Spleen (tissue), 11 donors: ENCODE measurements at regions not wholly inside any gene's neighbourhood (a gene's known extent, or its start where the extent isn't known, plus 50 kb on each side); places are given as distances from the start of the nearest gene placed in this dataset.

Experiments
- DNase-seq: peaks from one replicate; pipeline ENCODE4 v3.0.0-alpha.2; 2020
- H3K27ac ChIP-seq, 8 donors: fragments of 200-600 bp; sonication (generic) in 7 of 8; 1 replicate in 4 of 8; 2 replicates in 4 of 8; pipeline versions ENCODE4 v1.5.0 to v1.8.0; 2016 to 2021; ENCODE audit warnings: inconsistent platforms in 4 of 8, mild to moderate bottlenecking in 4 of 8, moderate library complexity in 1 of 8
- H3K27me3 ChIP-seq, 7 donors: fragments of 200-600 bp; sonication (generic) in 6 of 7; replicated peaks in 1 of 7; 1 replicate in 4 of 7; 2 replicates in 3 of 7; pipeline versions ENCODE4 v1.5.0 to v1.8.0; 2016 to 2021; ENCODE audit warnings: inconsistent platforms in 3 of 7, mild to moderate bottlenecking in 1 of 7
- H3K36me3 ChIP-seq, 6 donors: fragments of 200-600 bp; sonication (generic) in 5 of 6; 1 replicate in 4 of 6; 2 replicates in 2 of 6; pipeline versions ENCODE4 v1.5.0 to v1.8.0; 2016 to 2021; ENCODE audit warnings: inconsistent platforms in 2 of 6
- H3K4me1 ChIP-seq, 6 donors: fragments of 200-600 bp; sonication (generic) in 5 of 6; 1 replicate in 3 of 6; 2 replicates in 3 of 6; pipeline versions ENCODE4 v1.5.0 to v1.8.0; 2016 to 2021; ENCODE audit warnings: inconsistent platforms in 3 of 6
- H3K4me3 ChIP-seq, 8 donors: fragments of 200-600 bp; sonication (generic) in 7 of 8; 1 replicate in 4 of 8; 2 replicates in 4 of 8; pipeline versions ENCODE4 v1.5.0 to v1.8.0; 2016 to 2021; ENCODE audit warnings: inconsistent platforms in 4 of 8, mild to moderate bottlenecking in 4 of 8, moderate library complexity in 2 of 8
- H3K9me3 ChIP-seq, 8 donors: fragments of 200-600 bp; sonication (generic) in 7 of 8; 1 replicate in 4 of 8; 2 replicates in 4 of 8; pipeline versions ENCODE4 v1.5.0 to v1.8.0; 2016 to 2021; ENCODE audit warnings: inconsistent platforms in 4 of 8
- POLR2A ChIP-seq, 3 donors: fragments of 450-650 bp; IDR thresholded peaks; one replicate each; pipeline ENCODE4 v1.5.1; 2017; ENCODE audit warnings: antibody characterized with exemption in 3 of 3, mild to moderate bottlenecking in 1 of 3
- POLR2AphosphoS5 ChIP-seq, 3 donors: sonication (generic); formaldehyde crosslinking; IDR thresholded peaks; one replicate each; pipeline ENCODE4 v1.5.1; 2017; ENCODE audit warnings: antibody characterized with exemption in 3 of 3
- WGBS, 5 donors: extraction: QIAGEN DNeasy Blood & Tissue Kit in 3 of 5; methylation state at CpG; one replicate each; pipeline versions ENCODE4 v1.1.5 to v1.1.7; 2013 to 2018; 5-methylcytosine and 5-hydroxymethylcytosine counted together
- intact Hi-C: fragments of 100-400 bp; cut with DNase I; formaldehyde crosslinking; loops from one replicate; pipeline ENCODE4 v1.15.0; 2023; ENCODE audit warnings: low total_unique reads
- TF ChIP-seq, protein P1 (sequence below), 11 experiments: fragments of 200-600 bp in 7 of 11; fragments of 450-650 bp in 4 of 11; sonication (generic) in 4 of 11; IDR thresholded peaks in 8 of 11; conservative IDR thresholded peaks in 3 of 11; 1 replicate in 7 of 11; 2 replicates in 4 of 11; pipeline versions ENCODE4 v1.4.0 to v1.8.0; 2016 to 2021; ENCODE audit warnings: antibody characterized with exemption in 11 of 11, inconsistent platforms in 4 of 11, mild to moderate bottlenecking in 1 of 11
- donor health status: healthy with polysubstance abuse.
- donor health status: DM: no; HTN: no; CAD: no; lungs with moderate emphysema.
- donor health status: DM: no; HTN: no; CAD: no.
- donor health status: Bipolar disorder and iron deficiency.
- donor health status: healthy.
- donor health status: DM: no; HTN: no; CAD: no.
- donor health status: DM: yes; HTN: yes; CAD: no.

DNA sequence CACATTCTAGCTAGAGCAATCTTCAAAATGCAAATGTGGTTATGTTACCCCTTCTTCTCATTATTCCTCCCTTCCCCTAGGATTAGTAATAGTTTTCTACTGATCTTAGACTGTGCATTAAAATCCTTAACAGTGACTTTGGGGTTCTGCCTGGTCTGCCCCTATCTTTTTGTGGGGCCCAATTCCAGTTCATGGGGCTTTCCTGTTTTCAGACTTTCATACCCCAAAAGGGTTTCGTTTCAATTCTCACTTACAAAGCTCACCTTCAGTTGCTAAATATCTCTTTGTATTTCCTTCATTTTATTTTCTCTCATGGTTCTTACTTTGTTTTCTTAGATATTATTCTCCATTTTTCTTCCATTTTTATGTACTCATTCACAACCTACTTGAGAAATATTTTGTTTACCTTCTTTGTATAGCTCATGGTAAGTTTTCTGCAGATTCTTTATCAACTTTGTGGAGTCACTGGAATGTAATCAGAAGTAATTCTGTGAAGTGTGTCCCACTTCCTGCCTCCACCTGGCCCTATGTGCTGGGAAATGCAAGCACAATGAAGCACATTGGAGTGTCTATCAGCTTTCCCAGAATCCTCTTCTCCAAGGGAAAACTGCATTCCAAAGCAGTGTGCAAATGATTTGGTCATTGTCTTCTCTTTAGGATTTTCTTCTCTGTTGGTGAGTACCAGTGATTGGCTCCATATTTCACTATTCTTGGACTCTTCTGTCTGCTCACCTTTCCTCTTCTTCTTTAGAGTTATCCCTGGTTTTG, 350.2 kb downstream of the ZNF326 start:
- Histone ChIP-seq H3K9me3 (peaks cover 0 to 26% (median 21%) of the 10 kb centered on the region in 8 donors), H3K4me3 (no peak overlapping the region), H3K27me3 (no peaks in the 10 kb centered on the region), H3K27ac (no peak overlapping the region), H3K36me3 (no peaks in the 10 kb centered on the region), H3K4me1 (no peaks in the 10 kb centered on the region)
- WGBS, 5 donors: 62 to 80% (median 74%) methylated on average over 1 of the region's 1 CpG
- no peak for TF ChIP-seq POLR2AphosphoS5 (IDR thresholded peaks at IDR 0.05)
- no peak for TF ChIP-seq POLR2A (IDR thresholded peaks at IDR 0.05)
- TF ChIP-seq, protein P1, sequence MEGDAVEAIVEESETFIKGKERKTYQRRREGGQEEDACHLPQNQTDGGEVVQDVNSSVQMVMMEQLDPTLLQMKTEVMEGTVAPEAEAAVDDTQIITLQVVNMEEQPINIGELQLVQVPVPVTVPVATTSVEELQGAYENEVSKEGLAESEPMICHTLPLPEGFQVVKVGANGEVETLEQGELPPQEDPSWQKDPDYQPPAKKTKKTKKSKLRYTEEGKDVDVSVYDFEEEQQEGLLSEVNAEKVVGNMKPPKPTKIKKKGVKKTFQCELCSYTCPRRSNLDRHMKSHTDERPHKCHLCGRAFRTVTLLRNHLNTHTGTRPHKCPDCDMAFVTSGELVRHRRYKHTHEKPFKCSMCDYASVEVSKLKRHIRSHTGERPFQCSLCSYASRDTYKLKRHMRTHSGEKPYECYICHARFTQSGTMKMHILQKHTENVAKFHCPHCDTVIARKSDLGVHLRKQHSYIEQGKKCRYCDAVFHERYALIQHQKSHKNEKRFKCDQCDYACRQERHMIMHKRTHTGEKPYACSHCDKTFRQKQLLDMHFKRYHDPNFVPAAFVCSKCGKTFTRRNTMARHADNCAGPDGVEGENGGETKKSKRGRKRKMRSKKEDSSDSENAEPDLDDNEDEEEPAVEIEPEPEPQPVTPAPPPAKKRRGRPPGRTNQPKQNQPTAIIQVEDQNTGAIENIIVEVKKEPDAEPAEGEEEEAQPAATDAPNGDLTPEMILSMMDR (IDR thresholded peaks at IDR 0.05 in 8 of 11, conservative IDR thresholded peaks at IDR 0.05 in 3 of 11): no peak
- no peak for DNase-seq
- intact Hi-C loops: no loop called here

DNA sequence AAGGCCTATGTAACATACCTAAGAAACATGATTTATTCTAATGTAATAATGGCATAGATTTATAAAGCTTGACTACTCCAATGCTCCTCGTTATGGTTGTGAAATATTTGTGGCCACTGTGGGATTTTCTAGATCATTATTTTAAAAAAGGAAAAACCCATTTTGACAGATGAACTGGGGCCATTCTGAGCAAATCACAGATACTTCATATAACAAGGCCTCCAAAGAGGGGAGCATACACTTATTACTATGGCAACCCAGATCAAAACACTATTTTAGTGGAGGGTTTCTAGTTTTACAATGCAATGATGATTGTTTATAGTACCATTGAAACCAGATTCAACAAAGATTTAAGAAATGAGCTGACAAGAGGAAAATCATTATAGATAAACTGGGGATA, 346.6 kb downstream of the ZNF326 start:
- no peaks in the 10 kb centered on the region for H3K36me3 ChIP-seq
- no peaks in the 10 kb centered on the region for H3K4me1 ChIP-seq
- H3K27me3 ChIP-seq: no peaks in the 10 kb centered on the region
- H3K27ac ChIP-seq: no peak overlapping the region
- no peak overlapping the region for H3K4me3 ChIP-seq
- intact Hi-C loops: no loop called here
- DNase-seq: no peak
- H3K9me3 ChIP-seq: no peaks in the 10 kb centered on the region
- TF ChIP-seq, protein P1 (IDR thresholded peaks at IDR 0.05 in 8 of 11, conservative IDR thresholded peaks at IDR 0.05 in 3 of 11): no peak
- TF ChIP-seq POLR2A (IDR thresholded peaks at IDR 0.05): no peak
- TF ChIP-seq POLR2AphosphoS5 (IDR thresholded peaks at IDR 0.05): no peak
- 17 to 51% (median 22%) methylated on average over 1 of the region's 1 CpG for WGBS, 5 donors

DNA sequence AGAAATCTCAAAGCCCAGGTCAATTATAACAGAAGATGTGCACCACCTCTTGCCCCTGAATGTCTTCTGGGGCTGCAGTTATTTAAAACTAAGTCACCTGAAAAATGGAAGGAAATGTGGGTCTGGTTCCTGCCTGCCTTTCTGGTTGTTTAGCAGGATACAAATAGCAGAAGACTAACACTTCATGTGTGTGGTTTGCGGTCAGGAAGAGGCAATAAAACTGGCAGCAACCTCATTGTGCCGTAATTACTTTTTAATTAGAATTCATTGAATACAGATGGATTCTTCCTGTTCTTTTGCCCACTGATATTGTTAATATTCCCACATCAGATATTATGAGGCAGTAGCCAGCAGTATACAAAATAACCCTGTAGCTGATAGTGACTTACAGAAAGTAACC, 345.7 kb downstream of the ZNF326 start:
- 23 to 36% (median 29%) methylated on average over 2 of the region's 2 CpGs for WGBS, 5 donors
- intact Hi-C loops: no loop called here
- no peak for TF ChIP-seq POLR2A (IDR thresholded peaks at IDR 0.05)
- TF ChIP-seq, protein P1 (IDR thresholded peaks at IDR 0.05 in 8 of 11, conservative IDR thresholded peaks at IDR 0.05 in 3 of 11): no peak
- no peaks in the 10 kb centered on the region for H3K4me1 ChIP-seq
- no peak overlapping the region for H3K4me3 ChIP-seq
- no peak for DNase-seq
- H3K27ac ChIP-seq: no peak overlapping the region
- H3K27me3 ChIP-seq: no peaks in the 10 kb centered on the region
- no peaks in the 10 kb centered on the region for H3K36me3 ChIP-seq
- no peaks in the 10 kb centered on the region for H3K9me3 ChIP-seq

DNA sequence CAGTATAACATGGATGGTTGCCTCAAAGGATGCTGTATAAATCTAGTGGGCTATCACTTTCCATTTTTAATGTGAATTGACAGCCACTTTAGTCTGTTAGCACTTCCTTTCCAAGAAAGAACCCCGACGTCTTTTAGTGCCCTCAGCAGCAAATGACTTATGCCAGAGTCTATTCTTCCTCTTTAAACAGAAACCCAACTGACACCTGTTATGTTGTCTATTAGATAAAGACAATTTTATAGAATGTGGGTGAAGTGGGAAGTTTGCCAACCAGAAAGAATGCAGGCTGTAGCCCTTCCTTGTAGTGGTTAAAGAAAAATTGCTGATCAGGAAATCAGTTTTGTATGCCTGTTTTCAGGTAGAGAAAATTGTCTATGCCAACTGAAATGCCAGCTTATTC, 344.9 kb downstream of the ZNF326 start:
- DNase-seq: no peak
- WGBS, 5 donors: 12 to 30% (median 21%) methylated on average over 2 of the region's 2 CpGs
- TF ChIP-seq, protein P1 (IDR thresholded peaks at IDR 0.05 in 8 of 11, conservative IDR thresholded peaks at IDR 0.05 in 3 of 11): no peak
- TF ChIP-seq POLR2AphosphoS5 (IDR thresholded peaks at IDR 0.05) (no peak), POLR2A (IDR thresholded peaks at IDR 0.05) (no peak)
- Histone ChIP-seq H3K4me1 (no peaks in the 10 kb centered on the region), H3K36me3 (no peaks in the 10 kb centered on the region), H3K4me3 (no peak overlapping the region), H3K27me3 (no peaks in the 10 kb centered on the region), H3K27ac (no peak overlapping the region), H3K9me3 (no peaks in the 10 kb centered on the region)
- intact Hi-C loops: no loop called here
